Epithelial cell of esophagus (primary cell): ENCODE measurements at regions not wholly inside any gene's neighbourhood (a gene's known extent, or its start where the extent isn't known, plus 50 kb on each side); places are given as distances from the start of the nearest gene placed in this dataset.

ENCODE experiments used
- DNase-seq: peaks from one replicate; pipeline ENCODE4 v3.0.0; 2010; ENCODE audit warnings: low read depth
- H3K4me3 ChIP-seq: 2 replicates; pipeline ENCODE4 v1.5.1; 2011; ENCODE audit warnings: mild to moderate bottlenecking, low read length, control low read depth
- CTCF ChIP-seq: IDR thresholded peaks from 2 replicates; pipeline ENCODE4 v1.5.1; 2011; ENCODE audit warnings: low read depth, mild to moderate bottlenecking, low read length, control low read depth, inconsistent platforms; ENCODE audit not compliant: insufficient read depth; ENCODE audit errors: missing control alignments

GRCh38 chr3:57009802-57010201 lies 50.7 kb upstream of the SPATA12 start:
- H3K4me3 ChIP-seq, result no peak overlapping the region
- no peak for DNase-seq
- no peak for TF ChIP-seq CTCF

- DNase-seq, result no peak
- no peak overlapping the region for H3K4me3 ChIP-seq
- TF ChIP-seq CTCF, result no peak
These were observed 51.1 kb upstream of the SPATA12 start for GRCh38 chr3:57009367-57009766.

- peak; percentile 83 for DNase-seq
- TF ChIP-seq CTCF, result no peak
- no peak overlapping the region for H3K4me3 ChIP-seq
These were observed 52.7 kb upstream of the SPATA12 start for GRCh38 chr3:57007521-57008460.

- TF ChIP-seq CTCF, result peak; percentile 62
- DNase-seq, result peak; percentile 100
- no peak overlapping the region for H3K4me3 ChIP-seq
These were observed 53.5 kb upstream of the SPATA12 start for GRCh38 chr3:57006949-57007419.

- no peak overlapping the region for H3K4me3 ChIP-seq
- TF ChIP-seq CTCF, result no peak
- DNase-seq, result peak; percentile 15
These were observed 54.2 kb upstream of the SPATA12 start for GRCh38 chr3:57006179-57006657.

- no peak overlapping the region for H3K4me3 ChIP-seq
- peak; percentile 84 for DNase-seq
- TF ChIP-seq CTCF, result no peak
These were observed 56.2 kb upstream of the SPATA12 start for GRCh38 chr3:57004229-57004628.

GRCh38 chr3:57003676-57004075 lies 56.8 kb upstream of the SPATA12 start:
- TF ChIP-seq CTCF, result no peak
- no peak for DNase-seq
- no peak overlapping the region for H3K4me3 ChIP-seq
